SK-N-SH (cell line): ENCODE measurements at regions not wholly inside any gene's neighbourhood (a gene's known extent, or its start where the extent isn't known, plus 50 kb on each side); places are given as distances from the start of the nearest gene placed in this dataset.

Experiments
- CTCF ChIA-PET: fragments of 300-600, 350-600 bp; formaldehyde crosslinking; extraction: SDS; loops from one replicate; lab custom pipeline; 2021; lab: Yijun Ruan, JAX
- POLR2A ChIA-PET: fragments of 350-600 bp; sonication (Branson Sonifier 250); formaldehyde crosslinking; extraction: SDS; loops from one replicate; lab custom pipeline; 2020; ENCODE audit warnings: antibody characterized with exemption, inconsistent platforms; lab: Yijun Ruan, JAX
- DNase-seq: peaks from one replicate; pipeline ENCODE4 v3.0.0; 2012
- H2AFZ ChIP-seq: fragments of 200-600 bp; sonication (generic); 2 replicates; pipeline ENCODE4 v1.8.1; 2016; ENCODE audit warnings: antibody characterized with exemption, mild to moderate bottlenecking, low read depth
- H3F3A ChIP-seq: fragments of 200-600 bp; sonication (generic); replicated peaks from 2 replicates; pipeline ENCODE3; 2016; ENCODE audit warnings: antibody characterized with exemption, mild to moderate bottlenecking; ENCODE audit not compliant: insufficient read depth
- H3K27ac ChIP-seq, 2 experiments: fragments of 200-500 bp in 1 of 2; fragments of 200-600 bp in 1 of 2; sonication (Bioruptor generic) in 1 of 2; sonication (generic), shearing (Covaris generic) in 1 of 2; 2 replicates each; pipeline versions ENCODE4 v1.5.1 to v1.6.1; 2014 to 2016; ENCODE audit warnings: low read depth in 2 of 2, inconsistent platforms in 1 of 2, low read length in 1 of 2, mild to moderate bottlenecking in 1 of 2, mixed read lengths in 1 of 2
- H3K27me3 ChIP-seq: fragments of 200-600 bp; sonication (generic), shearing (Covaris generic); 2 replicates; pipeline ENCODE4 v1.6.1; 2016; ENCODE audit warnings: mixed run types; ENCODE audit not compliant: insufficient read depth
- H3K36me3 ChIP-seq, 2 experiments: fragments of 200-500 bp in 1 of 2; fragments of 200-600 bp in 1 of 2; sonication (Bioruptor generic) in 1 of 2; sonication (generic) in 1 of 2; replicated peaks in 1 of 2; 2 replicates each; pipeline versions ENCODE3 to v1.5.1; 2014 to 2016; ENCODE audit warnings: low read length in 1 of 2, mild to moderate bottlenecking in 1 of 2; ENCODE audit not compliant: insufficient read depth in 2 of 2, control insufficient read depth in 1 of 2
- H3K4me1 ChIP-seq, 2 experiments: fragments of 200-500 bp in 1 of 2; fragments of 200-600 bp in 1 of 2; sonication (Bioruptor generic) in 1 of 2; sonication (generic), shearing (Covaris generic) in 1 of 2; 2 replicates each; pipeline versions ENCODE4 v1.5.1 to v1.6.1; 2014 to 2016; ENCODE audit warnings: low read depth in 1 of 2, low read length in 1 of 2, mixed run types in 1 of 2; ENCODE audit not compliant: insufficient read depth in 2 of 2, control insufficient read depth in 1 of 2
- H3K4me2 ChIP-seq: fragments of 200-600 bp; sonication (generic), shearing (Covaris generic); 2 replicates; pipeline ENCODE4 v1.6.1; 2017; ENCODE audit warnings: mixed run types
- H3K4me3 ChIP-seq, 2 experiments: fragments of 200-500 bp in 1 of 2; fragments of 200-600 bp in 1 of 2; sonication (Bioruptor generic) in 1 of 2; sonication (generic), shearing (Covaris generic) in 1 of 2; 2 replicates each; pipeline versions ENCODE4 v1.5.1 to v1.8.1; 2014 to 2016; ENCODE audit warnings: low read depth in 2 of 2, inconsistent platforms in 1 of 2, low read length in 1 of 2, mild to moderate bottlenecking in 1 of 2, mixed read lengths in 1 of 2, moderate library complexity in 1 of 2
- H3K79me2 ChIP-seq: fragments of 200-600 bp; sonication (generic); 2 replicates; pipeline ENCODE4 v1.8.1; 2017; ENCODE audit warnings: mild to moderate bottlenecking; ENCODE audit not compliant: insufficient read depth
- H3K9ac ChIP-seq: fragments of 200-600 bp; sonication (generic); 2 replicates; pipeline ENCODE4 v1.6.1; 2017; ENCODE audit warnings: mixed run types
- H3K9me2 ChIP-seq: fragments of 200-600 bp; sonication (generic); 2 replicates; pipeline ENCODE4 v1.6.1; 2017; ENCODE audit warnings: mixed run types
- H3K9me3 ChIP-seq: fragments of 200-600 bp; sonication (generic); 2 replicates; pipeline ENCODE4 v1.6.1; 2017; ENCODE audit warnings: mixed run types, mild to moderate bottlenecking, moderate library complexity
- H4K20me1 ChIP-seq: fragments of 200-600 bp; sonication (generic); 2 replicates; pipeline ENCODE4 v1.6.1; 2017; ENCODE audit warnings: mild to moderate bottlenecking, mixed run types; ENCODE audit not compliant: insufficient read depth
- ELF1 ChIP-seq: IDR thresholded peaks from 2 replicates; pipeline ENCODE4 v1.4.0; 2012
- EP300 ChIP-seq, 2 experiments: IDR thresholded peaks; 2 replicates each; pipeline versions ENCODE4 v1.4.0 to v1.6.1; 2012; ENCODE audit warnings: borderline replicate concordance in 1 of 2, low read depth in 1 of 2, low read length in 1 of 2
- EZH2phosphoT487 ChIP-seq: fragments of 200-600 bp; sonication (generic); IDR thresholded peaks from 2 replicates; pipeline ENCODE4 v1.6.1; 2017; ENCODE audit warnings: low read depth, mixed run types, mild to moderate bottlenecking, antibody characterized with exemption, moderate library complexity, borderline replicate concordance
- FOXJ3 ChIP-seq: sonication (generic); formaldehyde crosslinking; IDR thresholded peaks from 2 replicates; pipeline ENCODE4 v1.5.1; 2020; ENCODE audit warnings: mild to moderate bottlenecking, missing genetic modification reagents
- GABPA ChIP-seq: IDR thresholded peaks from 2 replicates; pipeline ENCODE4 v1.4.0; 2012; ENCODE audit warnings: low read depth, mild to moderate bottlenecking
- GATA2 ChIP-seq: sonication (generic); formaldehyde crosslinking; IDR thresholded peaks from 2 replicates; pipeline ENCODE4 v1.5.0; 2020; ENCODE audit warnings: mild to moderate bottlenecking, missing genetic modification reagents
- JUND ChIP-seq: IDR thresholded peaks from 2 replicates; pipeline ENCODE4 v1.4.0; 2012
- NFIC ChIP-seq: IDR thresholded peaks from 2 replicates; pipeline ENCODE4 v1.4.0; 2012; ENCODE audit warnings: borderline replicate concordance
- NRF1 ChIP-seq: IDR thresholded peaks from 2 replicates; pipeline ENCODE4 v1.6.1; 2012; ENCODE audit warnings: low read depth, mild to moderate bottlenecking, low read length
- POLR2AphosphoS5 ChIP-seq: IDR thresholded peaks from 2 replicates; pipeline ENCODE4 v1.6.1; 2012; ENCODE audit warnings: low read depth, low read length
- RAD21 ChIP-seq: IDR thresholded peaks from 2 replicates; pipeline ENCODE4 v1.6.1; 2012; ENCODE audit warnings: mild to moderate bottlenecking, low read length
- RFX5 ChIP-seq: IDR thresholded peaks from 2 replicates; pipeline ENCODE4 v1.6.1; 2012; ENCODE audit warnings: mild to moderate bottlenecking, improper control_type of control experiment, low read length
- RXRA ChIP-seq: IDR thresholded peaks from 2 replicates; pipeline ENCODE4 v1.4.0; 2012; ENCODE audit warnings: low read depth, mild to moderate bottlenecking, borderline replicate concordance
- TAF1 ChIP-seq: IDR thresholded peaks from 2 replicates; pipeline ENCODE4 v1.6.1; 2012; ENCODE audit warnings: low read depth, mild to moderate bottlenecking, low read length, moderate library complexity, borderline replicate concordance
- TCF12 ChIP-seq: IDR thresholded peaks from 2 replicates; pipeline ENCODE4 v1.4.0; 2012
- TEAD4 ChIP-seq: IDR thresholded peaks from 2 replicates; pipeline ENCODE4 v1.4.0; 2012; ENCODE audit warnings: mild to moderate bottlenecking, borderline replicate concordance; ENCODE audit not compliant: insufficient read depth
- WGBS: methylation state at CpG from one replicate; pipeline ENCODE4 v1.1.6; 2017; ENCODE audit warnings: low lambda C conversion rate; 5-methylcytosine and 5-hydroxymethylcytosine counted together
- TF ChIP-seq, protein P1 (sequence below): fragments of 150-350 bp; IDR thresholded peaks from 2 replicates; pipeline ENCODE4 v1.6.1; 2017; ENCODE audit warnings: antibody characterized with exemption, low read length, low read depth, borderline replicate concordance
- TF ChIP-seq, protein P2 (sequence below): fragments of 150-350 bp; IDR thresholded peaks from 2 replicates; pipeline ENCODE4 v1.6.1; 2016; ENCODE audit warnings: mild to moderate bottlenecking, low read depth, low read length
- TF ChIP-seq, protein P3 (sequence below): IDR thresholded peaks from 2 replicates; pipeline ENCODE4 v1.4.0; 2012; ENCODE audit warnings: low read depth
- TF ChIP-seq, protein P4 (sequence below): IDR thresholded peaks from 2 replicates; pipeline ENCODE4; 2012
- TF ChIP-seq, protein P5 (sequence below): fragments of 200-600 bp; sonication (generic); IDR thresholded peaks from 2 replicates; pipeline ENCODE4 v1.6.1; 2017; ENCODE audit warnings: antibody characterized with exemption, mild to moderate bottlenecking, moderate library complexity

DNA sequence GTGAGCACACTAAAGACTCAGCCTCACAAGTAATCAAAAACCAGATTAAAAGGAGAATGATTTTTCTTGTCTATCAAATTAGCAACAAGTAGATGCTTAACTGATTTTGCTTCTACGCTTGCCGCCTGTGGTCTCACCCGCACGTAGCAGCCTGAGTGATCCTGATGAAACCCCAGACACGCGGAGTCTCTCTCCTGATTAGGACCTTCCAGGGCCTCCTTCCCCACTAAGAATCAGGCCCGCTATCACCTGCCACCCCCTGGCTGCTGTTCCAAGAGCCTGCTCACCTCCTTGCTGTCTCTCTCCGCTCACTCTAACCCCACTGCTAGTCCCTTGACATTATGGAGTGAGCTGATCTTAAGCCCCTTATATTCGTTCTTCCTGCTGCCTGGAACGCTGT lies 325.9 kb upstream of the NRP1 start:
- Histone ChIP-seq H3K27ac (no peak overlapping the region), H3F3A (no peaks in the 10 kb centered on the region), H3K9me2 (no peaks in the 10 kb centered on the region), H3K27me3 (no peaks in the 10 kb centered on the region), H3K4me1 (peaks cover 4 to 14% of the 10 kb centered on the region in 2 experiments; a peak in 1 of 4 replicates), H3K9me3 (no peaks in the 10 kb centered on the region)
- CTCF ChIA-PET, result no interaction called here
- DNase-seq, result no peak
- TF ChIP-seq JUND, result no peak
- no peak for TF ChIP-seq POLR2AphosphoS5
- no peak for TF ChIP-seq GABPA
- no peak for TF ChIP-seq NRF1
- TF ChIP-seq, protein P1, sequence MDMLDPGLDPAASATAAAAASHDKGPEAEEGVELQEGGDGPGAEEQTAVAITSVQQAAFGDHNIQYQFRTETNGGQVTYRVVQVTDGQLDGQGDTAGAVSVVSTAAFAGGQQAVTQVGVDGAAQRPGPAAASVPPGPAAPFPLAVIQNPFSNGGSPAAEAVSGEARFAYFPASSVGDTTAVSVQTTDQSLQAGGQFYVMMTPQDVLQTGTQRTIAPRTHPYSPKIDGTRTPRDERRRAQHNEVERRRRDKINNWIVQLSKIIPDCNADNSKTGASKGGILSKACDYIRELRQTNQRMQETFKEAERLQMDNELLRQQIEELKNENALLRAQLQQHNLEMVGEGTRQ, result no peak
- no peak for TF ChIP-seq TEAD4
- TF ChIP-seq RXRA, result no peak
- TF ChIP-seq, protein P2, sequence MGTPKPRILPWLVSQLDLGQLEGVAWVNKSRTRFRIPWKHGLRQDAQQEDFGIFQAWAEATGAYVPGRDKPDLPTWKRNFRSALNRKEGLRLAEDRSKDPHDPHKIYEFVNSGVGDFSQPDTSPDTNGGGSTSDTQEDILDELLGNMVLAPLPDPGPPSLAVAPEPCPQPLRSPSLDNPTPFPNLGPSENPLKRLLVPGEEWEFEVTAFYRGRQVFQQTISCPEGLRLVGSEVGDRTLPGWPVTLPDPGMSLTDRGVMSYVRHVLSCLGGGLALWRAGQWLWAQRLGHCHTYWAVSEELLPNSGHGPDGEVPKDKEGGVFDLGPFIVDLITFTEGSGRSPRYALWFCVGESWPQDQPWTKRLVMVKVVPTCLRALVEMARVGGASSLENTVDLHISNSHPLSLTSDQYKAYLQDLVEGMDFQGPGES, result no peak
- no peak for TF ChIP-seq TAF1
- TF ChIP-seq FOXJ3 (CRISPR knock-in tag), result no peak
- TF ChIP-seq NFIC, result no peak
- TF ChIP-seq, all 33 proteins: peak for 0
- Histone ChIP-seq H2AFZ (no peak overlapping the region), H3K9ac (no peak overlapping the region), H3K4me3 (no peak overlapping the region), H3K4me2 (no peak overlapping the region), H3K79me2 (no peaks in the 10 kb centered on the region), H3K36me3 (no peaks in the 10 kb centered on the region), H4K20me1 (no peaks in the 10 kb centered on the region)
- POLR2A ChIA-PET, result no interaction called here
- 98% methylated on average over 10 of the region's 10 CpGs for whole genome bisulfite sequencing

DNA sequence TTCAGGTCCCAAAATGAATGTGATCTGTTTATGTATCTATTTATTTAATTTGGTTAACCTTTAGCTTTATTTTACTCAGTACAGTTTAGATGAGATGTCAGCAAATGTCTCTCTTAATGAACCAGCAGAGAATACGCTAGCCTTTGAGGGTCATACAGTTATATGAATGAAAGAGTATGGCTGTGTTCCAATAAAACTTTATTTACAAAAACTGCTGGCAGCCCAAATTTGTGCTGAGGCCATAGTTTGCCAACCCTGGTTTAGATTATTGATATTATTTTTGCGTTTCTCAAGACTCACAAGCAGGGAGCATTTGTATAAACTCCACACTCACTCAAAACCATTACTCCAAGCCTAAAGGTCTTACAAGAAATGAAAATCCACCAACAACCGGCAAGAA lies 323.4 kb upstream of the NRP1 start:
- Histone ChIP-seq H3F3A (no peaks in the 10 kb centered on the region), H3K36me3 (no peaks in the 10 kb centered on the region), H2AFZ (no peak overlapping the region), H3K4me1 (peaks cover 4 to 15% of the 10 kb centered on the region in 2 experiments; a peak in 1 of 4 replicates), H3K9ac (no peak overlapping the region), H3K79me2 (no peaks in the 10 kb centered on the region), H3K9me3 (no peaks in the 10 kb centered on the region), H4K20me1 (no peaks in the 10 kb centered on the region)
- 92% methylated on average over 3 of the region's 3 CpGs for WGBS
- no peak for TF ChIP-seq GATA2 (CRISPR knock-in tag)
- no peak for TF ChIP-seq EP300 (IDR thresholded peaks at IDR 0.05; ENCODE audit: borderline replicate concordance in 1 of 2, low read depth in 1 of 2, low read length in 1 of 2)
- no peak for TF ChIP-seq TEAD4
- TF ChIP-seq, protein P2, result no peak
- no peak for TF ChIP-seq TAF1
- TF ChIP-seq, protein P3, sequence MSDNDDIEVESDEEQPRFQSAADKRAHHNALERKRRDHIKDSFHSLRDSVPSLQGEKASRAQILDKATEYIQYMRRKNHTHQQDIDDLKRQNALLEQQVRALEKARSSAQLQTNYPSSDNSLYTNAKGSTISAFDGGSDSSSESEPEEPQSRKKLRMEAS, result no peak
- TF ChIP-seq, protein P4, sequence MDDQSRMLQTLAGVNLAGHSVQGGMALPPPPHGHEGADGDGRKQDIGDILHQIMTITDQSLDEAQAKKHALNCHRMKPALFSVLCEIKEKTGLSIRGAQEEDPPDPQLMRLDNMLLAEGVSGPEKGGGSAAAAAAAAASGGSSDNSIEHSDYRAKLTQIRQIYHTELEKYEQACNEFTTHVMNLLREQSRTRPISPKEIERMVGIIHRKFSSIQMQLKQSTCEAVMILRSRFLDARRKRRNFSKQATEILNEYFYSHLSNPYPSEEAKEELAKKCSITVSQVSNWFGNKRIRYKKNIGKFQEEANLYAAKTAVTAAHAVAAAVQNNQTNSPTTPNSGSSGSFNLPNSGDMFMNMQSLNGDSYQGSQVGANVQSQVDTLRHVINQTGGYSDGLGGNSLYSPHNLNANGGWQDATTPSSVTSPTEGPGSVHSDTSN, result no peak
- TF ChIP-seq RFX5, result no peak
- no peak for TF ChIP-seq JUND
- no peak for TF ChIP-seq NRF1
- TF ChIP-seq, protein P1, result no peak
- TF ChIP-seq EZH2phosphoT487, result no peak
- no peak for TF ChIP-seq TCF12
- no peak for TF ChIP-seq ELF1
- no peak for TF ChIP-seq POLR2AphosphoS5
- no peak for TF ChIP-seq RAD21
- TF ChIP-seq, protein P5, sequence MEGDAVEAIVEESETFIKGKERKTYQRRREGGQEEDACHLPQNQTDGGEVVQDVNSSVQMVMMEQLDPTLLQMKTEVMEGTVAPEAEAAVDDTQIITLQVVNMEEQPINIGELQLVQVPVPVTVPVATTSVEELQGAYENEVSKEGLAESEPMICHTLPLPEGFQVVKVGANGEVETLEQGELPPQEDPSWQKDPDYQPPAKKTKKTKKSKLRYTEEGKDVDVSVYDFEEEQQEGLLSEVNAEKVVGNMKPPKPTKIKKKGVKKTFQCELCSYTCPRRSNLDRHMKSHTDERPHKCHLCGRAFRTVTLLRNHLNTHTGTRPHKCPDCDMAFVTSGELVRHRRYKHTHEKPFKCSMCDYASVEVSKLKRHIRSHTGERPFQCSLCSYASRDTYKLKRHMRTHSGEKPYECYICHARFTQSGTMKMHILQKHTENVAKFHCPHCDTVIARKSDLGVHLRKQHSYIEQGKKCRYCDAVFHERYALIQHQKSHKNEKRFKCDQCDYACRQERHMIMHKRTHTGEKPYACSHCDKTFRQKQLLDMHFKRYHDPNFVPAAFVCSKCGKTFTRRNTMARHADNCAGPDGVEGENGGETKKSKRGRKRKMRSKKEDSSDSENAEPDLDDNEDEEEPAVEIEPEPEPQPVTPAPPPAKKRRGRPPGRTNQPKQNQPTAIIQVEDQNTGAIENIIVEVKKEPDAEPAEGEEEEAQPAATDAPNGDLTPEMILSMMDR, result no peak
- TF ChIP-seq, all 33 proteins: peak for 0
- ChIA-PET POLR2A (no interaction called here), CTCF (interaction anchor here (1.1 kb wide), 1 partner anchor 12 kb away, joined by 3 read pairs; no protein-coding TSS in a partner anchor)
- no peak for DNase-seq
- Histone ChIP-seq H3K4me3 (no peak overlapping the region), H3K4me2 (no peak overlapping the region), H3K27ac (no peak overlapping the region; a peak in 1 of 4 replicates), H3K27me3 (no peaks in the 10 kb centered on the region), H3K9me2 (no peaks in the 10 kb centered on the region)
